IPS DF 19.7 (cell line): ENCODE measurements at regions not wholly inside any gene's neighbourhood (a gene's known extent, or its start where the extent isn't known, plus 50 kb on each side); places are given as distances from the start of the nearest gene placed in this dataset.
A peak's percentile ranks its signal among the peaks of the same experiment; 100 is the strongest.
"Not testable (repeated sequence)": the region's sequence is repeated elsewhere in the genome, so short reads cannot be mapped to it uniquely, and the experiment has no call there.

Source experiments
- DNase-seq: peaks from one replicate; pipeline ENCODE4 v3.0.0-alpha.2; 2013; ENCODE audit warnings: low read depth, low spot score

- DNase-seq: not testable (repeated sequence)
These were observed 267.2 kb downstream of the MEF2C start for GRCh38 chr5:88615767-88616166.

- no peak for DNase-seq
These were observed 269.9 kb downstream of the MEF2C start for GRCh38 chr5:88613051-88613450.

DNA sequence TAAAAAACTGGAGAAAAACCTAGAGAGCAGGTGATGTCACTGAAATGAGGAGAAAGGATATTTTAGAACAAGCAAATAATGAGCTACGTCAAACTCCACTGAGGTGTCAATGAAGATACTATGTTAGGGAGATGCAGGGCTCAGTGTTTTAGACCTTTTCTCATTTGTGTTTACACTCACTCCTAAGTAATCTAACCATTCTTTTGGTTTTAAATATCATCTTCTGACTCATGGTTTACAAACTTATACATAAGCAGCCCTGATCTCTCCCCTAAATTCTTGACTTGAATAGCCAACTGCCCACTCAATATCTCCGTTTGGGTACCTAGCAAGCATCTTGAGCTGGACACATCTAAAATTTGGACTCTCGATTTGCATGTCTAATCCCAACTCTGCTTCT lies 272.4 kb downstream of the MEF2C start:
- DNase-seq: no peak

GRCh38 chr5:88607492-88607891 lies 275.5 kb downstream of the MEF2C start:
- no peak for DNase-seq

- DNase-seq: no peak
These were observed 276.4 kb downstream of the MEF2C start for GRCh38 chr5:88606626-88607025.

DNA sequence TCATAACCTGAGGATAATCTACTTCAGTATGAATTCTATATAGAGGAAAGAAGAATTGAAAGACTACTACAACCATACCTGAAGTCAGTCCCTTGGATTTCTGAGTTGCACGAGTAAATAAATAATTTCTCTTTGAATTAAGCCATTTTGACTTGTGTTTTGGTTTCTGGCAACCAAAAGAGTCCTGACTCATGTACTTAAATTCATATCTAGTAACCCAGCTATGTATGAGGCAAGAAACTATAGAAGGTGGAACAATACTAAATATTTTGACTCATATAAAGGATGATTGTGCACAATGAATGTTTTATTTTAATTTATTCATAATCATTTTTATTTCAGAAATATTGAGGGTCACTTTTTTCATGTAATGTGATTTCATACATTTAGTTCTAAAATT lies 276.8 kb downstream of the MEF2C start:
- DNase-seq: no peak

GRCh38 chr5:88602584-88602983 lies 280.4 kb downstream of the MEF2C start:
- peak; percentile 12 for DNase-seq

GRCh38 chr5:88594441-88594840 lies 288.5 kb downstream of the MEF2C start:
- DNase-seq: no peak

DNA sequence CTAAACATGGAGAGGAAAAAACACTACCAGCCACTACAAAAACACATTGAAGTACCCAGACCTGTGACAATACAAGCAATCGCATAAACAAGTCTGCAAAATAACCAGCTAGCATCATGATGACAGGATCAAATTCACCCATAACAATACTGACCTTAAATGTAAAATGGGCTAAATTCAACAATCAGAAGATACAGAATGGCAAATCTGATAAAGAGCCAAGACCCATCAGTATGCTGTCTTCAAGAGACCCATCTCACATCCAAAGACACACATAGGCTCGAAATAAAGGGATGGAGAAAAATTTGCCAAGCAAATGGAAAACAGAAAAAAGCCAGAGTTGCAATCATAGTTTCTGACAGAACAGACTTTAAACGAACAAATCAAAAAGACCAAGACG lies 294.4 kb downstream of the MEF2C start:
- no peak for DNase-seq

- no peak for DNase-seq
These were observed 299.5 kb downstream of the MEF2C start for GRCh38 chr5:88583471-88583870.

DNA sequence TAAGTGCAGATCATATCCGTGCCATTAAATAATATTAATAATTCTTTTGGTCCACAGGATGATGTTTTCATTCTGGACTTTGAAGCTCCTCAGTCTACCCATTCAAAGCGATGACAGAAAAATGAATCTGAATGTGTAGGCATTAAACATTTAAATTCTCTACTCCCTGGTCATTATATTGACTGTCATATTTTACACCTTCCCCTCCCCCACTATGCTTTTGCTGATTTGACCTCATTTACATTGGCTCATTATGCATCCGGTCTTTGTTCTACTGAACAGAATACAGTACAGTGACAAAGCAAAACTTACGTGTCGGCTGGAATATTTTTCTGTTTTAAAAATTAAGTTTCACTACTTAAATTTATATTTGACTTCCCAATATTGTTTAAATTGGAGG lies 289.7 kb upstream of the TMEM161B start:
- DNase-seq: no peak

- DNase-seq: no peak
These were observed 289.2 kb upstream of the TMEM161B start for GRCh38 chr5:88557881-88558280.

DNA sequence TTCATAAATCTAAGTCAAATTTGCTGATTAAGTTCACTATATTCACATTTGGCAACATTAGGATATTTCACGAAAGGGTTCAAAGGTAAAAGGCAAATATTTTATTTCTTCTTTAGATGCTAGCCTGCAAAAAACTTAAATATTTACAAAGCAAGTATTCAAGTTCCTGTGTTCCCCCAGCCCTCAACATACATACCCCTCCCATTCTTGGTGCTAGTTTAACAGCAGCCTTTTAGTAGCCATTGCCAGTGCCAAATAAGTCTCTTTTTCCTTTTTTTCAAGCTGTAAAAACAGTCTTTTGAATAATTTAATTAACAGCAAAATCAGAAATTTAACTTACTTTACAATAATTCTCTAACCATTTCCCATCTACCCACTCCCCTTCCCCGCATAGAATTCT lies 288.5 kb upstream of the TMEM161B start:
- DNase-seq: no peak

GRCh38 chr5:88556406-88556805 lies 287.8 kb upstream of the TMEM161B start:
- DNase-seq: no peak

- DNase-seq: no peak
These were observed 287.0 kb upstream of the TMEM161B start for GRCh38 chr5:88555674-88556073.

GRCh38 chr5:88553986-88554385 lies 285.3 kb upstream of the TMEM161B start:
- no peak for DNase-seq

GRCh38 chr5:88553136-88553875 lies 284.7 kb upstream of the TMEM161B start:
- no peak for DNase-seq

GRCh38 chr5:88552426-88552825 lies 283.8 kb upstream of the TMEM161B start:
- DNase-seq: no peak

DNA sequence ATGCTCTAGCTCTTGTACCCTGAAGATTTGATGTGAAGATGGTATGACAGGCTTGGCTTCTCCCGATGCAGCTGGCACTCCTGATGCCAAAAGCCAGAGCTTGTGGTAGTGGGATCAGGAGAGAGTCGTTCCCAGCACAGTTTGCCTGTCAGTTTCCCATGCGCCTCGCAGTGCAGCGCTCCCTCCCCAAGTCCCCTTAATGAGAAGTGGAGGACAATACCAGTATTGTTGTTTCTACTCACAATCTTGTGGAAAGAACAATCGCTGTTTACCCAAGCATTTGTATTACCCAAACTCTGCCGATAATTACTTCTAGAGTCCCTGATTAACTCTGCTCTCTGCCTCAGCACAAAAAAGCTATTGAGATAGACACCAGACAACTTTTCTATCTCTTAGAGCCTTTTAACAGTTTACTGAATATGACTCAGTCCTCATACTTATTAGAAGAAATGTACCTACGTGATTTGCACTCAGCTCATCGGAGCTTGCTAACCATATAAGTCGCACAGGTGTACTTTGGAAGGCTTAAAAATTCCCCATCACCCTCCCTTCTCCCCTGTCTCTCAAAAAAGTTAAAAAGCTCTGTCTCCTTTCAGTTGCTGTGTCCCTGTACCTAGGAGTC lies 283.2 kb upstream of the TMEM161B start:
- no peak for DNase-seq

DNA sequence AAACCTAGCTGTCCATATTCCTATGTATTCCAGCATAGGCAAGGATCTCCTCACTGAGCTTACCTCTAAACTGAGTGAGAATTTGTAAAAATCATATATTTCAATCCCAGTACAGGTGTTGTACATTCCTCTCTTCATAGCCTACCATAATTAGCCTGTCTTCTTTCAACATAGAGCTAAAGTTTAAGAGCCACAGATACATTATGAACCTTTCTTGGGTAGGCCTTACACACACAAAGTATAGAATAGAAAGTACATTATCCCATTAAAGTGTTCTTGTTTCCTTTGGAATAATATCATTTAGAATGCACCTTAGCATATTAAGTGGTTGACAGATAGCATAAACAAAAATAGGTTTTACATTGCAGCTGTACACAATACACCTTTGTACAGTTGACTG lies 282.1 kb upstream of the TMEM161B start:
- no peak for DNase-seq

DNA sequence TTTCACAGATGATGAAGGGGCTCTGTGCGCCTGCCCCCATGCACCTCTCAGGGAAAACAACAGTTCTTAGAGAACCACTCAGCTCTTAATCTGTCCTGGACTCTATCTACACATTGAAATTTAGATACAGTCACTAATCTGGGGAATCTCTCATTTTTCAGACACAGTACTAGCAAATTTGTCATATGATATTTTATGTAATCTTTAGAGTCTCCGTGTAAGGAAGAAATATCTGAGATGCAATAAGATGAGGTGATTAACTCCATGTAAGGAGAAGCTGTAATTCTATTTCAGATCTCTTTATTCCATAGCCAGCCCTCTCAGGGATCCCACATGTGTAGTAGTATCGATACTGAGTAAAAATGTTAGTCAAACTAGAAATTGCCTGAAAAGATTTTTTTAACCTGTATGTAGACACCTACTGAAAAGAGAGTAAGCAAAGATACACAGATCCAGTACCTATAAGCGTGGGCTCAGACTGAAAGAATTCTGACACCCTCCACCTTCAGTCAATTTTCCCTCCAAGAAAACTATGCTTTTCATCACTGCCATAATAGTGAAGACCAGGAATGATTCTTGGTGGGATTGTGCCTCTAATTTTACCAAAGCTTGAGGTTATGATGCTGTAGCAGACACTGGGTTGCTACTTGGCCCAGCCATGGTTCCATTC lies 279.6 kb upstream of the TMEM161B start:
- no peak for DNase-seq

DNA sequence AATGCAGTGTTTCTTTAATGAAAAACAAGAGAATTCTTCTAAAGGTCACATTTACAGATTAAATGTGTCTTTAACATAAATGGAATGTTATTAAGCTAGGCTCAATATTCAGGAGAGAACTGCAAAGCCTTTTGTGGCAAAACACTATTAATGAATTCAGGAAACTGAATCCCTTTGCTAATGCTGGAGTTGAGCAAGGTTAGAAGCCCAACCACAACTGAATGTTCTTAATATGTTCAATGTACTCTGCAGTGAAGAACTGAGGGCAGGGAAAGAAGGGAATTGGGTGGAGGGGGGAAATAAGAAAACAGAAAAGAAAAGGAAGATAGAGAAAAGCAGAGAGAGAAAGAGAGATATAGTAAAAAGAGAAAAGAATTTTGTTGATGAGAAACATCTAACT lies 276.7 kb upstream of the TMEM161B start:
- DNase-seq: no peak

GRCh38 chr5:88544671-88545070 lies 276.0 kb upstream of the TMEM161B start:
- no peak for DNase-seq
